PC-3 (cell line): ENCODE measurements at regions not wholly inside any gene's neighbourhood (a gene's known extent, or its start where the extent isn't known, plus 50 kb on each side); places are given as distances from the start of the nearest gene placed in this dataset.

Experiments used
- ATAC-seq: fragments of 200-7000 bp; cut with Tn5 transposase; 2 replicates; pipeline ENCODE4 v1.9.1; 2020; ENCODE audit warnings: mild to moderate bottlenecking, moderate library complexity
- BruUV-seq: library from RNA; stranded (reverse); fragments of 400-500 nt; replicated peaks from 2 replicates; lab custom pipeline; 2021; lab: Mats Ljungman, UMichigan
- CTCF ChIA-PET: fragments of 300-600 bp; sonication (Branson Sonifier 250); formaldehyde crosslinking; loops from one replicate; lab custom pipeline; 2022; ENCODE audit warnings: antibody characterized with exemption; lab: Charles Lee
- POLR2A ChIA-PET: fragments of 300-600 bp; sonication (Branson Sonifier 250); formaldehyde crosslinking; loops from one replicate; lab custom pipeline; 2022; ENCODE audit warnings: antibody characterized with exemption; ENCODE audit not compliant: unreplicated experiment; lab: Charles Lee
- DNase-seq: peaks from one replicate; pipeline ENCODE4 v3.0.0-alpha.2; 2015
- H2AFZ ChIP-seq: fragments of 300-600 bp; sonication (generic); 2 replicates; pipeline ENCODE4 v1.6.0; 2016; ENCODE audit warnings: antibody characterized with exemption, low read length
- H3F3A ChIP-seq: fragments of 300-600 bp; sonication (generic); one replicate; pipeline ENCODE4 v1.6.0; 2017; ENCODE audit warnings: antibody characterized with exemption, low read length, control low read depth, mild to moderate bottlenecking; ENCODE audit not compliant: unreplicated experiment
- H3K27ac ChIP-seq: fragments of 300-600 bp; sonication (generic); 2 replicates; pipeline ENCODE4 v1.5.1; 2016; ENCODE audit warnings: mild to moderate bottlenecking, low read length
- H3K27me3 ChIP-seq: fragments of 300-600 bp; sonication (generic); 2 replicates; pipeline ENCODE4 v1.6.1; 2016; ENCODE audit warnings: low read length, mixed read lengths
- H3K36me3 ChIP-seq: fragments of 300-600 bp; sonication (generic); 2 replicates; pipeline ENCODE4 v1.6.1; 2016; ENCODE audit warnings: low read depth, mixed run types, low read length, mixed read lengths
- H3K4me1 ChIP-seq: fragments of 300-600 bp; sonication (generic); 2 replicates; pipeline ENCODE4 v1.5.1; 2016; ENCODE audit warnings: low read length; ENCODE audit not compliant: insufficient read depth
- H3K4me2 ChIP-seq: fragments of 300-600 bp; sonication (generic); 2 replicates; pipeline ENCODE4 v1.6.0; 2016; ENCODE audit warnings: low read length
- H3K4me3 ChIP-seq: fragments of 300-600 bp; sonication (generic); 2 replicates; pipeline ENCODE4 v1.5.1; 2016; ENCODE audit warnings: mild to moderate bottlenecking, low read length, mixed read lengths
- H3K79me2 ChIP-seq: fragments of 300-600 bp; sonication (generic); 2 replicates; pipeline ENCODE4 v1.6.1; 2017; ENCODE audit warnings: low read length, mixed read lengths
- H3K9ac ChIP-seq: fragments of 300-600 bp; sonication (generic); 2 replicates; pipeline ENCODE4 v1.6.0; 2016; ENCODE audit warnings: mild to moderate bottlenecking, low read length
- H3K9me2 ChIP-seq: fragments of 300-600 bp; sonication (generic); replicated peaks from 2 replicates; pipeline ENCODE4 v1.6.1; 2016; ENCODE audit warnings: mixed run types, low read length, mixed read lengths
- H3K9me3 ChIP-seq: fragments of 300-600 bp; sonication (generic); 2 replicates; pipeline ENCODE4 v1.6.1; 2016; ENCODE audit warnings: low read length, mixed read lengths
- H4K20me1 ChIP-seq: fragments of 300-600 bp; sonication (generic); 2 replicates; pipeline ENCODE4 v1.6.1; 2016; ENCODE audit warnings: low read length, mixed read lengths
- EZH2 ChIP-seq: fragments of 300-600 bp; sonication (generic); IDR thresholded peaks from one replicate; pipeline ENCODE4 v1.6.1; 2017; ENCODE audit warnings: antibody characterized with exemption, mild to moderate bottlenecking, low read length; ENCODE audit not compliant: unreplicated experiment
- EZH2phosphoT487 ChIP-seq: fragments of 300-600 bp; sonication (generic); IDR thresholded peaks from 2 replicates; pipeline ENCODE4 v1.6.1; 2018; ENCODE audit warnings: mild to moderate bottlenecking, antibody characterized with exemption, low read length, borderline replicate concordance
- intact Hi-C: fragments of 100-400 bp; cut with micrococcal nuclease; formaldehyde crosslinking; loops from 2 replicates; pipeline ENCODE4 v1.9.0; 2023
- TF ChIP-seq, protein P1 (sequence below): fragments of 300-600 bp; sonication (generic); conservative IDR thresholded peaks from 2 replicates; pipeline ENCODE4 v1.5.1; 2017; ENCODE audit warnings: antibody characterized with exemption, low read depth, mild to moderate bottlenecking, low read length

DNA sequence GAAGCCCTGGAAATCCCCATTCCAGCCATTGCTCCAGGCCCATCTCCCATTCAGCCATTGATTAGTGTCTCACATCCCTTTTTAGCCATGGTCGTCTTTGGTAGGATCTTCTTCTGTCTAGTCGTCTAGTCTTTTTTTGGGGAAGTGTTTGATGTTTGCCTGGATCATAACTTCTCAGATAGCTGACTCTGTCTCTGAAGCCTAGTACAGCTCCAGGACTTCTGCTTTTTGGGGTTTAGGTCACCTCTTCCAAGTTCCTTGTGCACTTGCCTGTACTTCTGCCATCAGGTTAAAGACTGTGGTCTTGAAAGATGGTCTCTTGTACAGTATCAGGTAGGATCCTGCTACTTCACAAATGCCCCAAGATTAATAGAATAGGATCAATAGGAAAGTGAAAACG, 553.5 kb downstream of the PKHD1 start:
- intact Hi-C loops = loop anchor here (5.0 kb wide), 1 partner anchor 488 kb away; no protein-coding TSS in a partner anchor
- H3K4me3 ChIP-seq = no peak overlapping the region
- no TSS peak for BruUV-seq
- no peak for ATAC-seq
- H4K20me1 ChIP-seq = no peaks in the 10 kb centered on the region
- H3K4me1 ChIP-seq = peaks cover 5% of the 10 kb centered on the region; the same call in 1 of the 2 replicates
- TF ChIP-seq, protein P1, sequence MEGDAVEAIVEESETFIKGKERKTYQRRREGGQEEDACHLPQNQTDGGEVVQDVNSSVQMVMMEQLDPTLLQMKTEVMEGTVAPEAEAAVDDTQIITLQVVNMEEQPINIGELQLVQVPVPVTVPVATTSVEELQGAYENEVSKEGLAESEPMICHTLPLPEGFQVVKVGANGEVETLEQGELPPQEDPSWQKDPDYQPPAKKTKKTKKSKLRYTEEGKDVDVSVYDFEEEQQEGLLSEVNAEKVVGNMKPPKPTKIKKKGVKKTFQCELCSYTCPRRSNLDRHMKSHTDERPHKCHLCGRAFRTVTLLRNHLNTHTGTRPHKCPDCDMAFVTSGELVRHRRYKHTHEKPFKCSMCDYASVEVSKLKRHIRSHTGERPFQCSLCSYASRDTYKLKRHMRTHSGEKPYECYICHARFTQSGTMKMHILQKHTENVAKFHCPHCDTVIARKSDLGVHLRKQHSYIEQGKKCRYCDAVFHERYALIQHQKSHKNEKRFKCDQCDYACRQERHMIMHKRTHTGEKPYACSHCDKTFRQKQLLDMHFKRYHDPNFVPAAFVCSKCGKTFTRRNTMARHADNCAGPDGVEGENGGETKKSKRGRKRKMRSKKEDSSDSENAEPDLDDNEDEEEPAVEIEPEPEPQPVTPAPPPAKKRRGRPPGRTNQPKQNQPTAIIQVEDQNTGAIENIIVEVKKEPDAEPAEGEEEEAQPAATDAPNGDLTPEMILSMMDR = no peak
- TF ChIP-seq EZH2phosphoT487 (no peak), EZH2 (no peak)
- H3F3A ChIP-seq = no peaks in the 10 kb centered on the region
- no peaks in the 10 kb centered on the region for H3K36me3 ChIP-seq
- H3K9me2 ChIP-seq = no peaks in the 10 kb centered on the region
- DNase-seq = no peak
- H3K27me3 ChIP-seq = peaks cover 14% of the 10 kb centered on the region
- no peak overlapping the region for H3K27ac ChIP-seq
- no peaks in the 10 kb centered on the region for H3K79me2 ChIP-seq
- no peak overlapping the region for H3K4me2 ChIP-seq
- no peak overlapping the region for H3K9ac ChIP-seq
- CTCF ChIA-PET = no interaction called here
- POLR2A ChIA-PET = no interaction called here
- H3K9me3 ChIP-seq = no peaks in the 10 kb centered on the region
- no peak overlapping the region for H2AFZ ChIP-seq

DNA sequence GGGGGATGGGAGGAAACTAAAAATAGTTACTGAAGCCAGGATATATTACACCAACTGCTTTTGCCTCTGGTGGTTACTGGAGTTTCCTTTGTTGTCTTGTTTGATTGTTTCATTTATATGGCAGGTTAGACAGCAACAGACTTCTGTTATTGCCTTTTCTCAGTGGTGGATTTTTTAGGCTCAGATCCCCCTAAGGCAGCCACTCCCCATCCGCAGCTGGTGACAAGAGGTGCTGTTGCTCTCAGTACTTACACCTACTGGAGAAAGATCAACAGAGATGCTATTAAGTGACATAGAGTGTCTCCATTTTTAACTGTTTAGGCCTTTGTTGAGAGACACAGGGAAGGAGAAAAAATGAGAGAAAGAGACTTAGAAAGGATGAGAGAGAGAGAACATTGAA, 552.1 kb downstream of the PKHD1 start:
- Histone ChIP-seq H3K9me2 (no peaks in the 10 kb centered on the region), H3K4me2 (no peak overlapping the region), H3F3A (no peaks in the 10 kb centered on the region), H2AFZ (no peak overlapping the region), H3K27me3 (peaks cover 25% of the 10 kb centered on the region), H4K20me1 (no peaks in the 10 kb centered on the region), H3K27ac (no peak overlapping the region), H3K36me3 (no peaks in the 10 kb centered on the region), H3K79me2 (no peaks in the 10 kb centered on the region), H3K9me3 (no peaks in the 10 kb centered on the region), H3K9ac (no peak overlapping the region), H3K4me3 (no peak overlapping the region), H3K4me1 (no peaks in the 10 kb centered on the region)
- ATAC-seq (no peak), DNase-seq (no peak)
- intact Hi-C loops = no loop called here
- no TSS peak for BruUV-seq
- TF ChIP-seq, protein P1 = no peak
- no peak for TF ChIP-seq EZH2phosphoT487
- no peak for TF ChIP-seq EZH2
- ChIA-PET CTCF (no interaction called here), POLR2A (no interaction called here)

GRCh38 chr6:51536728-51537127, 550.7 kb downstream of the PKHD1 start:
- Histone ChIP-seq H3K9me2 (no peaks in the 10 kb centered on the region), H3K79me2 (no peaks in the 10 kb centered on the region), H3K4me2 (no peak overlapping the region), H3K4me1 (no peaks in the 10 kb centered on the region), H3K9me3 (no peaks in the 10 kb centered on the region), H3K9ac (no peak overlapping the region), H4K20me1 (no peaks in the 10 kb centered on the region), H3K27me3 (peaks cover 30% of the 10 kb centered on the region), H3K27ac (no peak overlapping the region), H3K36me3 (no peaks in the 10 kb centered on the region), H2AFZ (no peak overlapping the region), H3F3A (no peaks in the 10 kb centered on the region), H3K4me3 (no peak overlapping the region)
- TF ChIP-seq, protein P1 = no peak
- TF ChIP-seq EZH2 (no peak), EZH2phosphoT487 (no peak)
- POLR2A ChIA-PET = no interaction called here
- intact Hi-C loops = no loop called here
- CTCF ChIA-PET = no interaction called here
- no peak for ATAC-seq
- DNase-seq = no peak
- no TSS peak for BruUV-seq
